Thymus (tissue), 11 donors: ENCODE measurements at regions not wholly inside any gene's neighbourhood (a gene's known extent, or its start where the extent isn't known, plus 50 kb on each side); places are given as distances from the start of the nearest gene placed in this dataset.
"Not testable (repeated sequence)": the region's sequence is repeated elsewhere in the genome, so short reads cannot be mapped to it uniquely, and the experiment has no call there.

Experiments used
- DNase-seq, 9 donors: peaks; one replicate each; pipeline ENCODE4 v3.0.0-alpha.2; 2013; ENCODE audit warnings: low spot score in 9 of 9, low read depth in 6 of 9, missing footprints in 1 of 9
- H3K27ac ChIP-seq, 2 donors: one replicate each; pipeline ENCODE4 v1.5.1; 2013; ENCODE audit warnings: control low read depth in 1 of 2, low read depth in 1 of 2, low read length in 1 of 2, mild to moderate bottlenecking in 1 of 2, moderate library complexity in 1 of 2
- H3K27me3 ChIP-seq, 2 donors: one replicate each; pipeline ENCODE4 v1.5.1; 2013; ENCODE audit warnings: low read length in 1 of 2; ENCODE audit not compliant: control insufficient read depth in 2 of 2, insufficient read depth in 1 of 2
- H3K36me3 ChIP-seq, 2 donors: one replicate each; pipeline ENCODE4 v1.5.1; 2013; ENCODE audit warnings: low read length in 1 of 2, mild to moderate bottlenecking in 1 of 2, moderate library complexity in 1 of 2; ENCODE audit not compliant: control insufficient read depth in 2 of 2, insufficient read depth in 2 of 2
- H3K4me1 ChIP-seq, 2 donors: one replicate each; pipeline ENCODE4 v1.5.1; 2013; ENCODE audit warnings: low read length in 2 of 2; ENCODE audit not compliant: control insufficient read depth in 2 of 2, insufficient read depth in 2 of 2
- H3K4me3 ChIP-seq, 2 donors: one replicate each; pipeline ENCODE4 v1.5.1; 2013; ENCODE audit warnings: low read length in 2 of 2, control low read depth in 1 of 2, mild to moderate bottlenecking in 1 of 2
- H3K9me3 ChIP-seq, 2 donors: one replicate each; pipeline ENCODE4 v1.5.1; 2013; ENCODE audit warnings: low read length in 1 of 2, mild to moderate bottlenecking in 1 of 2; ENCODE audit not compliant: control insufficient read depth in 2 of 2, insufficient read depth in 1 of 2
- WGBS: extraction: QIAGEN DNeasy Blood & Tissue Kit; methylation state at CpG from one replicate; pipeline ENCODE4 v1.1.7; 2013; 5-methylcytosine and 5-hydroxymethylcytosine counted together
- donor health status: healthy.

GRCh38 chr5:39657943-39658342, 233.2 kb upstream of the DAB2 start:
- H3K36me3 ChIP-seq: no peaks in the 10 kb centered on the region
- no peaks in the 10 kb centered on the region for H3K27me3 ChIP-seq
- no peak overlapping the region for H3K27ac ChIP-seq
- H3K9me3 ChIP-seq: no peaks in the 10 kb centered on the region
- 5% methylated on average over 1 of the region's 1 CpG for WGBS
- H3K4me3 ChIP-seq: no peak overlapping the region
- no peak for DNase-seq
- H3K4me1 ChIP-seq: no peaks in the 10 kb centered on the region

- DNase-seq: no peak
- H3K27me3 ChIP-seq: no peaks in the 10 kb centered on the region
- H3K4me1 ChIP-seq: no peaks in the 10 kb centered on the region
- H3K4me3 ChIP-seq: no peak overlapping the region
- no peak overlapping the region for H3K27ac ChIP-seq
- H3K9me3 ChIP-seq: no peaks in the 10 kb centered on the region
- H3K36me3 ChIP-seq: no peaks in the 10 kb centered on the region
These were observed 231.8 kb upstream of the DAB2 start for GRCh38 chr5:39656600-39656999.

- WGBS: 91% methylated on average over 4 of the region's 4 CpGs
- H3K9me3 ChIP-seq: no peaks in the 10 kb centered on the region
- DNase-seq: no peak
- no peaks in the 10 kb centered on the region for H3K36me3 ChIP-seq
- no peak overlapping the region for H3K27ac ChIP-seq
- no peaks in the 10 kb centered on the region for H3K4me1 ChIP-seq
- H3K4me3 ChIP-seq: no peak overlapping the region
- H3K27me3 ChIP-seq: no peaks in the 10 kb centered on the region
These were observed 229.9 kb upstream of the DAB2 start for GRCh38 chr5:39654715-39655114.

GRCh38 chr5:39652481-39652880, 227.7 kb upstream of the DAB2 start:
- not testable (repeated sequence) for H3K4me3 ChIP-seq, DNase-seq, H3K36me3 ChIP-seq, H3K9me3 ChIP-seq, H3K27ac ChIP-seq, H3K27me3 ChIP-seq, H3K4me1 ChIP-seq
- 85% methylated on average over 6 of the region's 6 CpGs for WGBS

- H3K4me3 ChIP-seq: no peak overlapping the region
- H3K4me1 ChIP-seq: no peaks in the 10 kb centered on the region
- WGBS: 97% methylated on average over 4 of the region's 4 CpGs
- no peaks in the 10 kb centered on the region for H3K27me3 ChIP-seq
- H3K36me3 ChIP-seq: no peaks in the 10 kb centered on the region
- DNase-seq: no peak
- no peak overlapping the region for H3K27ac ChIP-seq
- H3K9me3 ChIP-seq: no peaks in the 10 kb centered on the region
These were observed 227.3 kb upstream of the DAB2 start for GRCh38 chr5:39652036-39652435.

- DNase-seq: no peak
- H3K36me3 ChIP-seq: no peaks in the 10 kb centered on the region
- no peaks in the 10 kb centered on the region for H3K9me3 ChIP-seq
- H3K27ac ChIP-seq: no peak overlapping the region
- no peaks in the 10 kb centered on the region for H3K27me3 ChIP-seq
- WGBS: 94% methylated on average over 1 of the region's 1 CpG
- no peaks in the 10 kb centered on the region for H3K4me1 ChIP-seq
- no peak overlapping the region for H3K4me3 ChIP-seq
These were observed 225.4 kb upstream of the DAB2 start for GRCh38 chr5:39650008-39650762.

- no peaks in the 10 kb centered on the region for H3K9me3 ChIP-seq
- no peaks in the 10 kb centered on the region for H3K36me3 ChIP-seq
- no peaks in the 10 kb centered on the region for H3K4me1 ChIP-seq
- DNase-seq: no peak
- H3K4me3 ChIP-seq: no peak overlapping the region
- H3K27me3 ChIP-seq: no peaks in the 10 kb centered on the region
- WGBS: 93% methylated on average over 7 of the region's 7 CpGs
- no peak overlapping the region for H3K27ac ChIP-seq
These were observed 224.1 kb upstream of the DAB2 start for GRCh38 chr5:39648848-39649227.

GRCh38 chr5:39648085-39648847, 223.5 kb upstream of the DAB2 start:
- DNase-seq: no peak
- no peaks in the 10 kb centered on the region for H3K9me3 ChIP-seq
- H3K36me3 ChIP-seq: no peaks in the 10 kb centered on the region
- no peaks in the 10 kb centered on the region for H3K4me1 ChIP-seq
- 92% methylated on average over 3 of the region's 3 CpGs for WGBS
- H3K27ac ChIP-seq: no peak overlapping the region
- H3K27me3 ChIP-seq: no peaks in the 10 kb centered on the region
- H3K4me3 ChIP-seq: no peak overlapping the region

- no peaks in the 10 kb centered on the region for H3K9me3 ChIP-seq
- H3K36me3 ChIP-seq: no peaks in the 10 kb centered on the region
- 72% methylated on average over 1 of the region's 1 CpG for WGBS
- no peak for DNase-seq
- H3K27ac ChIP-seq: no peak overlapping the region
- H3K4me1 ChIP-seq: no peaks in the 10 kb centered on the region
- no peaks in the 10 kb centered on the region for H3K27me3 ChIP-seq
- H3K4me3 ChIP-seq: no peak overlapping the region
These were observed 215.8 kb upstream of the DAB2 start for GRCh38 chr5:39640552-39640951.
